ENCODE measurements at regions not wholly inside any gene's neighbourhood (a gene's known extent, or its start where the extent isn't known, plus 50 kb on each side); places are given as distances from the start of the nearest gene placed in this dataset.
"Not testable (repeated sequence)": the region's sequence is repeated elsewhere in the genome, so short reads cannot be mapped to it uniquely, and the experiment has no call there.

DNA sequence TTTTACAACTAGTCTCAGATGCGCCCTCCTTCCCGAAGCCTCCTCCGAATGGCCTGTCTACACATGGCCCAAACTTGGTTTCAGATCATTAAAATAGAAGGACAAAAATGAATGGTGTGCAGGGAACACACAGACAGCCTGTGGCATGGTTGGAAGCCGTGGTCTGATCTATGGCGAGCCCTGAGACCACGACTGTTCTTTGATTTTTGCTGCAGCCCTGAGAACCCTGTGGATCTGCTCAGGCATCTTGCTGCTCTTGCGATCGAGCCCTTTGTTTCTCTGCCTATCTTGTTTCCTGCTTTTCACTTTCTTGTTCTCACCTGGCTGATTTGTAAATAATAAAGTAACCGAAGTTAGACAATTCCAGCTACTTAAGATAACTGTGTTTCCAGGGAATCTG lies 57.0 kb upstream of the NBPF15 start:
- not testable (repeated sequence) for TF ChIP-seq POLR2A, CTCF (IDR thresholded peaks at IDR 0.05)

Data from body of pancreas (tissue), 4 donors.